HL-60 (cell line): ENCODE measurements at regions not wholly inside any gene's neighbourhood (a gene's known extent, or its start where the extent isn't known, plus 50 kb on each side); places are given as distances from the start of the nearest gene placed in this dataset.

Experiments used
- DNase-seq, 2 experiments: peaks; one replicate each; pipeline ENCODE4 v3.0.0-alpha.2; 2010 to 2020; ENCODE audit warnings: low read depth in 1 of 2, low spot score in 1 of 2
- H3K27ac ChIP-seq: fragments of 250-450 bp; sonication (Bioruptor Pico); replicated peaks from 2 replicates; pipeline ENCODE4 v1.5.1; 2020; ENCODE audit warnings: mild to moderate bottlenecking, moderate library complexity
- H3K27me3 ChIP-seq: fragments of 250-450 bp; sonication (Bioruptor Pico); 2 replicates; pipeline ENCODE4 v1.5.1; 2021; ENCODE audit warnings: mild to moderate bottlenecking, moderate library complexity; ENCODE audit not compliant: insufficient read depth, poor library complexity, severe bottlenecking
- H3K4me3 ChIP-seq: replicated peaks from 2 replicates; pipeline ENCODE4 v1.5.1; 2011; ENCODE audit warnings: mild to moderate bottlenecking, control low read depth, low read length; ENCODE audit not compliant: insufficient read depth
- GABPA ChIP-seq: IDR thresholded peaks from 2 replicates; pipeline ENCODE4 v1.6.1; 2012; ENCODE audit warnings: low read depth
- POLR2AphosphoS5 ChIP-seq: IDR thresholded peaks from 2 replicates; pipeline ENCODE4 v1.6.1; 2012; ENCODE audit warnings: low read depth
- SPI1 ChIP-seq: IDR thresholded peaks from 2 replicates; pipeline ENCODE4 v1.6.1; 2012; ENCODE audit warnings: low read depth, mild to moderate bottlenecking, borderline replicate concordance
- TF ChIP-seq, protein P1 (sequence below): IDR thresholded peaks from 2 replicates; pipeline ENCODE4 v1.6.1; 2012; ENCODE audit warnings: low read depth; ENCODE audit not compliant: insufficient replicate concordance
- TF ChIP-seq, protein P2 (sequence below): IDR thresholded peaks from one replicate; pipeline ENCODE4 v1.5.1; 2011; ENCODE audit warnings: low read length, control low read depth, inconsistent platforms; ENCODE audit not compliant: insufficient read depth

DNA sequence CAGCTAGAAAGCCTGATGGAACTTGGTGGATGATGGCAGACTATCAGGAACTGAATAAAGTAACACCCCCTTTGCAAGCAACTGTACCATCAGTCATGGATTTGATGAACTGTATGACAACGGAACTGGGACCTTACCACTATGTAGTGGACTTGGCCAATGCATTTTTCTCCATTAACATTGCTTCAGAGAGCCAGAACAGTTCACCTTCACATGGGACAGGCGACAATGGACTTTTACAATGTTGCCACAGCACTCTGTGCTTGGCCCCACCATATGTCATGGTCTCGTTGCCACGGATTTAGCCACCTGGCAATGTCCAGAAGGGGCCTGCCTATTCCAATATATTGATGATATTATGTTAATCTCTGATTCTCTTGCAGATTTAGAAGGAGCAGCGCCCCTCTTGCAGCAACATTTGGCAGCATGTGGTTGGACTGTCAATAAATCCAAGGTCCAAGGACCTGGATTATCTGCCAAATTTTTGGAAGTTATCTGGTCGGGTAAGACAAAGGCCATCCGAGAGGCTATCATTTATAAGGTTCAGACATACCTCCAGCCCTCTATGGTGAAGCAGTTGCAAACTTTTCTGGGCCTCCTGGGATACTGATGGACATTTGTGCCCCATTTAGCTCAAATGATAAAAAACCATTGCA lies 52.2 kb upstream of the ZC3H15 start:
- Histone ChIP-seq H3K27me3 (no peaks in the 10 kb centered on the region), H3K27ac (no peak overlapping the region), H3K4me3 (no peak overlapping the region)
- TF ChIP-seq, protein P1, sequence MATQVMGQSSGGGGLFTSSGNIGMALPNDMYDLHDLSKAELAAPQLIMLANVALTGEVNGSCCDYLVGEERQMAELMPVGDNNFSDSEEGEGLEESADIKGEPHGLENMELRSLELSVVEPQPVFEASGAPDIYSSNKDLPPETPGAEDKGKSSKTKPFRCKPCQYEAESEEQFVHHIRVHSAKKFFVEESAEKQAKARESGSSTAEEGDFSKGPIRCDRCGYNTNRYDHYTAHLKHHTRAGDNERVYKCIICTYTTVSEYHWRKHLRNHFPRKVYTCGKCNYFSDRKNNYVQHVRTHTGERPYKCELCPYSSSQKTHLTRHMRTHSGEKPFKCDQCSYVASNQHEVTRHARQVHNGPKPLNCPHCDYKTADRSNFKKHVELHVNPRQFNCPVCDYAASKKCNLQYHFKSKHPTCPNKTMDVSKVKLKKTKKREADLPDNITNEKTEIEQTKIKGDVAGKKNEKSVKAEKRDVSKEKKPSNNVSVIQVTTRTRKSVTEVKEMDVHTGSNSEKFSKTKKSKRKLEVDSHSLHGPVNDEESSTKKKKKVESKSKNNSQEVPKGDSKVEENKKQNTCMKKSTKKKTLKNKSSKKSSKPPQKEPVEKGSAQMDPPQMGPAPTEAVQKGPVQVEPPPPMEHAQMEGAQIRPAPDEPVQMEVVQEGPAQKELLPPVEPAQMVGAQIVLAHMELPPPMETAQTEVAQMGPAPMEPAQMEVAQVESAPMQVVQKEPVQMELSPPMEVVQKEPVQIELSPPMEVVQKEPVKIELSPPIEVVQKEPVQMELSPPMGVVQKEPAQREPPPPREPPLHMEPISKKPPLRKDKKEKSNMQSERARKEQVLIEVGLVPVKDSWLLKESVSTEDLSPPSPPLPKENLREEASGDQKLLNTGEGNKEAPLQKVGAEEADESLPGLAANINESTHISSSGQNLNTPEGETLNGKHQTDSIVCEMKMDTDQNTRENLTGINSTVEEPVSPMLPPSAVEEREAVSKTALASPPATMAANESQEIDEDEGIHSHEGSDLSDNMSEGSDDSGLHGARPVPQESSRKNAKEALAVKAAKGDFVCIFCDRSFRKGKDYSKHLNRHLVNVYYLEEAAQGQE = no peak
- TF ChIP-seq SPI1 (no peak), GABPA (no peak), POLR2AphosphoS5 (no peak)
- TF ChIP-seq, protein P2, sequence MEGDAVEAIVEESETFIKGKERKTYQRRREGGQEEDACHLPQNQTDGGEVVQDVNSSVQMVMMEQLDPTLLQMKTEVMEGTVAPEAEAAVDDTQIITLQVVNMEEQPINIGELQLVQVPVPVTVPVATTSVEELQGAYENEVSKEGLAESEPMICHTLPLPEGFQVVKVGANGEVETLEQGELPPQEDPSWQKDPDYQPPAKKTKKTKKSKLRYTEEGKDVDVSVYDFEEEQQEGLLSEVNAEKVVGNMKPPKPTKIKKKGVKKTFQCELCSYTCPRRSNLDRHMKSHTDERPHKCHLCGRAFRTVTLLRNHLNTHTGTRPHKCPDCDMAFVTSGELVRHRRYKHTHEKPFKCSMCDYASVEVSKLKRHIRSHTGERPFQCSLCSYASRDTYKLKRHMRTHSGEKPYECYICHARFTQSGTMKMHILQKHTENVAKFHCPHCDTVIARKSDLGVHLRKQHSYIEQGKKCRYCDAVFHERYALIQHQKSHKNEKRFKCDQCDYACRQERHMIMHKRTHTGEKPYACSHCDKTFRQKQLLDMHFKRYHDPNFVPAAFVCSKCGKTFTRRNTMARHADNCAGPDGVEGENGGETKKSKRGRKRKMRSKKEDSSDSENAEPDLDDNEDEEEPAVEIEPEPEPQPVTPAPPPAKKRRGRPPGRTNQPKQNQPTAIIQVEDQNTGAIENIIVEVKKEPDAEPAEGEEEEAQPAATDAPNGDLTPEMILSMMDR = no peak
- DNase-seq = no peak
